ENCODE measurements at regions not wholly inside any gene's neighbourhood (a gene's known extent, or its start where the extent isn't known, plus 50 kb on each side); places are given as distances from the start of the nearest gene placed in this dataset.
"Not testable (repeated sequence)": the region's sequence is repeated elsewhere in the genome, so short reads cannot be mapped to it uniquely, and the experiment has no call there.

DNA sequence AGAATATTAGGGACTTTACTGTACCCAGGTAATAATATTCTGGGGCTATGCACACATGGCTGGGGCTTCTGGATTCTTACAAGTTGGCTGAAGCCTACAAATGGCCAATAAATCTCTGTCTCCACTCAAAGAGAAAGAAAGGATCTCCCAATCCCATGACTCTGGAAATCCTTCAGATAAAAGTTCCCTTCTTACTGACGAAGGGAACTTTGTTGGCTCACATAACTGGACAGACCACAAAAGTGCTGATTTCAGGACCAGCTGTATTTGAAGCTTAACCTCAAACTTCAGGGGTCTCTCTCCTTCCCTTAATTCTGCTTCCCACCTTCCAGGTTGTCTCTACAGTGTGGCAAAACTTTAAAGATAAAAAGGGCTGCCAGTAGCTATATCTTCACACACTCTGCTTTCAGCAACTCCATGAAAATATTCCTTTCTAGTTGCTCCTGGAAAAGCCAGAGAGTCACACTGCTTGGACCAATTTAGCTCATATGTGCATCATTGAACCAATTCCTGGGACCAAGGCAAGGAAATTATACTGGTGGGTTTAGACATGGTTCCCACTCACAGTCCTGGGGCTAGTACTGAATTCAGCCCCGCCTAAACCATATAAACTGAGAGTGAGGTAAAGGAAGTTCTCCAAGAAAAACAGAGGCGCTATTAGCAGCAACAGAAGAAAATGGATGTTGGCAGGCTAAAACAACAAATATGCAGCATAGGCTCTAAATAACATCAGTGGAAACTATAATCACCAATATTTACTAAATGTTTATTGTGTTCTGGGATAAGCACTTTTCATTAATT is 290.0 kb upstream of the GADL1 start:
- DNase-seq (ENCODE audit: low spot score) = no peak

DNA sequence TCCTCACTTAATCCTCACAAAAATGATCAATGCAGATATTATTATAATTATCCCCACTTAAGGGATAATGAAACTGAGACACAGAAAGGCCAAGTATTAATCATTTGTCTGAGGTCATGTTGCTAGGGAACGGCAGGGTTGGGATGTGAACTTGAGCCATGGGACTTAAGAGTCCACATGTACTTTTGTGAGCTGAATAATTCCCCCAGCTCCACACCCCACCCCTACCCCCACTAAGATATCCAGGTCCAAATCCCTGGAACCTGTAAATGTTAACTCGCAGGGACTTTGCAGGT is 290.5 kb upstream of the GADL1 start:
- DNase-seq (ENCODE audit: low spot score) = no peak

DNA sequence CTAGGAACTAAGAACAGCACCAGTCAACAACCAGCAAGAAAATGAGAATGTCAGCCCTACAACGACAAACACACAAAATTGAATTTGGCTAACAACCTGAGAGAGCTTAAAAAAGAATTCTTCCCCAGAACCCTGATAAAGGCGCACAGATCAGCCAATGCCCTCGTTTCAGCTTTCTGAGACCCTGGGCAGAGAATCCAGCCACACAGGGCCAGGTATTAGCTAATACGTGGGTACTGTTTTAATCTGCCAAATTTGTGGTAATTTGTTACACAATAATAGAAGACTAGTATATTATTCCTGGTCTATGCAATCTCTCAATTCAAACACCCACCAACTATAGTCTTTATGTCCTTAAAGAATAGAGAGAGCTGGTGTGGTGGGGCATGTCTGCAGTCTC is 291.6 kb upstream of the GADL1 start:
- DNase-seq (ENCODE audit: low spot score) = no peak

DNA sequence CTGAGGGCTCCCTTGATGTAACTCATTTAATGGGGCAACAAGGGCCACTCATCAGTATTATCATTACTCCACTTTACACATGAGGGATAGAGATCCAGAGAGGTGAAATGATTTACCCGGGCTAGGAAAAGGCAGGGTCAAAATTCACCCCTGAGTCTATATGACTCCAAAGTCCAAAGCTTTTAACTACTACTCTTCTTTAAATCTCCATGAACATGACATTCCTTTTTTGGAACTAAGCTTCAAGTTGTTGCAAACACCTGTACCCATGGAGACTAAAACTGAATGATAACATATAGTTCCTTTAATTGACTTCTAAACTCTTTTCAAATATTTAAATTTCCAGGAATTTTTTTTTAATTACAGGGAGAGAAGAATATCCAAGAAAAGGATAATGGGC is 292.9 kb upstream of the GADL1 start:
- no peak for DNase-seq (ENCODE audit: low spot score)

DNA sequence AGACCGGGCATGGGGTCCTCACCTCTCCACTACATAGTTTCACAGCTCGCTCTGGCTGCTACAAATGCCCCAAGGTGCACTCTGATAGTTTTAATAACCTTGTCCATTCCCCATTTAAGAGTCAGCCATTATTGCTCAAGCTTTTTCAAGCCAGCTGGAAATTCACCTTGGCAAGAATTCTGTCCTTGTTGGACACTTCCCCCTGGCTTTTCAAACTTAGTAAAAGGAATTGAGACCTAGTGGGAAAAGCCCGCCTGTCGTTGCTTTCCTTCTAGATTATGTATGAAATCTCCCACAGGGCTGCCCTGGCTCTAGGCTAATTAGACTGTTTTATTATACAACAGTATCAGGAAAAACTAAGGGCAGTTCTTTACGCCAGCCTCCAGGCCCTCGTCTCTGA is 293.7 kb upstream of the GADL1 start:
- no peak for DNase-seq (ENCODE audit: low spot score)

DNA sequence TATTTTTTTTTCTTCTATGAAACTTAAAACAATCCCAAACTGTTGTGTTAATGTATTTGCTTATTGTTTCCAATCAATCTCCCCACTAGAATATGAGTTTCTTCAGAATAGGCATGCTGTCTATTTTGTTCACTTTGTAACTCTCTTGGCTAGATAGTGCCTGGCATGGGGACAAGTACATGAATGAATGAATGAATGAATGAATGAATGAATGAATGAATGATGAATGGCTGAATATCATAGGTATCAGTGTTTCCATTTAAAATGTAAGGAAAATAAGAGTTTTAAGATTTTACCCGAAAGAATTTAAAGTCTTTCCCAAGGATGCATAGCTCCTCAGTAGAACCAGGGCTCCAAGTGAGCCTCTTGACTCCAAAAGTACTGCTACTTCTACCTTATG is 294.9 kb upstream of the GADL1 start:
- no peak for DNase-seq (ENCODE audit: low spot score)

DNA sequence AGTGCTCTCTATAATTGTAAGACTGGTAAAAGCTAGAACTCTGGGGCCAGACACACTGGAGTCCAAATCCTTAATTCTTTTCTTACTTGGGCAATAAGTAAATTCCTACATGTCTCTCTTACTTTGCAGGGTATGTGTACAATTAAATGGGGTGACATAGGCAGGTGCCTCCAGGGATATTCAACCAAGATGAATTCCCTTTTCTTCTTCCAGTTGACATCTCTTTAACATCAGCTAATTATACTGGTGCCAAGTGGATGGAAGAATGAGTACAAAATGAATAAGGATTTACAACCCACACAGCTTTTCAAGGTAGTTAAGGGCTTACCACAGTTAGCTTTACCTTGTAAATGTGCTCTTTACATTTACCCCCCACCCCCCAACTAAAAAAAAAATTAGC is 295.5 kb upstream of the GADL1 start:
- DNase-seq (ENCODE audit: low spot score) = no peak

DNA sequence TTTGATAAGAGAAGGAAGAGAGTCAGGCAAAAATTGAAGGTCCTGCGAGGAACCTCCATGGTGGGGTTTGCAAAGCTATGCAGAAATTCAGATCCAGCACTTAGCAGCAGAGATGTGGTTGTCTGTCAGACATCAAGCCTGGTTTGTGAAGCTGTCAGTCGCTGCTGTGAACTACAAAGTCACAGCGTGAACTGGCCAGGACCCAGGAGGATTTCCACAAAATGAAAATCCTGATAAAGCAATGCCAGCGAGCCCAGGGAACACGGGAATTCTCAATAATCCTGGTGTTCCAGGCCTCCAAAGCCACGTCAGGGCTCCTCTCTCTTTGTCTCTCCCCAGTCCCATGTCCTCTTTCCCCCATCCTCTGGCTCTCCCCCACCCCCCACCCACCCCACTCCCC is 296.9 kb upstream of the GADL1 start:
- no peak for DNase-seq (ENCODE audit: low spot score)

DNA sequence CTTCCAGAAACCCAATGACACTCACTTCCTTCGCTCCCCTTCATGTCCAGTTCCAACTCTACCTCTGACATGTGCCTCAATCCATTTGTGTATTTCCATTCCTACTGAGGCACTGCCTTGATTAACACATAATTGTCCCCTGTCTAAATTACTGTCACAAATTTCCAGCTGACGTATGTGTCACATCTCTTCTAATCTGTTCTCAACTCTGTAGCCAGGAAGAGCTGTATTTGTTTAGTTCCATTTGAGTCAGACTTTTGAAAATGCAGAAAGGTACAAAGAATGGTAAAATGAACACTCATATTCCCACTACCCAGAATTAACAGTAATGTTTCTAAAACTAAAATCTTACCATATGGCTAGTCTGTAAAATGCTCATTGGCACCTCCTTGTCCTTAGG is 299.0 kb upstream of the GADL1 start:
- DNase-seq (ENCODE audit: low spot score) = no peak

DNA sequence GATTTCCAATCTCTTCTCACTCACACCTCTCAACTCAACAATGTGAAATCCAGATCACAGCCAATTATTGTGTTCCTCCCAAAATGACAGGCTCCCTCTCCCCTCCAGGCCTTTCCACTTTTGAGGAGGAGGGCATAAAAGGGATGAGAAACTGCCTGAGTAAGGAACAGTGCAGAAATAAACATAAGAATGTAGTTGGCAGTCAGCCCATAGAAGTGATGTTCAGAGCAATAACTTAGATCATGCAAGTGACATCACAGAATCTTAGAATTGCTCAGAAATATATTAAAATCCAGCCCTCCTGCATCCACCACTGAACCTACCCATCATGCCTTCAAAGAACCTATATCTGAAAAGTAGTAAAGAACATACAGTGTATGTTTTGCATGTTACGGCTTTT is 299.4 kb upstream of the GADL1 start:
- no peak for DNase-seq (ENCODE audit: low spot score)

DNA sequence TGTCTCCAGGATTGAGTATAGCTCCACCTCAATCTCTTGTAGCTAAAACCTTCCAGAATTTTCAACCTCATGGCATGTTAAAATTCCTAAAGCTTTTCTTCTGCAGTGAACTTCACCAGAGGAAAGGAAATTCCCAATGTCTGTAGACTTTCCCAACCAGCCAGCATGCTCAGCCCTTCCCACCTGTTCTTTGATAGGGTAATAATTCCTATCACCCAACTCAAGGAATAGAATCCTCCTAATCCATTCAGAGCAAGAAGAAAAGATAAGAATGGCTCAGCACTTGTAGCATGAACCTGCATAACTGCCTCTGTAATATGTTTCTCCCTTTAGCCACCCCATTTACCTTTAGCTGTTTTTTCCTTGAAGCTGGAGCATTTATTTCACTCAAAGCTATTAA is 301.8 kb upstream of the GADL1 start:
- no peak for DNase-seq (ENCODE audit: low spot score)

DNA sequence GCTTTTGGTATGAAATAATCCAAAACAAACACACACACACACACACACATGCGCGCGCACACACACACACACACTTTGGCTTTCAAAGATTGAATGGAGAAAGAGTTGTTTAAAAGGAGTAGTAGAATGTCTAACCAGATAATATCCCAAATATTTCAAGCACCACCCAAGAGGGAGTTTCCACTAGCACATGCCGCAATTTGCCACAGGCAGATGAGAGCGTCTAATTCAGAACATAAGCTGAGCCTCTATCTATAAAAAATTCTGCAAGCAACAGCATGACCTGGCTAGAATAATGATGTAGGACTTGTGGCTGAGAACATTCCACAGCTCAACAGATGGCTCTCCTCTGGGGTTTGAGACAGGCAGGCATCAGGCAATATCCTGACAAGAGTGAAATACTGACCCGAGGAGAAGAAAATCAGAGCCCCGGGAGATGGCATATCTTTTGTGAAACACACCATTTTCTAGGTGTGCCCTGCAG is 302.5 kb upstream of the GADL1 start:
- DNase-seq (ENCODE audit: low spot score) = no peak

DNA sequence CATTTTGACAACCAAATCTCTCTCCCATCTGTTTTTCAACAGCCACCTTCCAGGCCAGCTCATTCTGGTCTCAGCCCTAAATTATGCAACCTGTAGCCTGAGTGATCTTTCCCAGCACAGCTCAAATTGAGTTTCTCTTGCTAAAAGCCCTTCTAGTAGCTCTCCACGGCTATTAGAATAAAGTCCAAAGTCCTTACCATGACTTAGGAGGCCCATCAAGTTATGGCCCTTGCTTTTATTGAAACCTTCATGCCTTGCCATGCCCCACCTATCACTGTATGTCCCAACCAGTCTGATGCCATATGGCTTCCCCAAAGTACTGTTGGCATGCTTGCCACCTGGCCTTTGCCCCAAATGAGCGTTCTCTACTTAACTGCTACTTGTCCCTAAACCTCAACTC is 303.5 kb upstream of the GADL1 start:
- no peak for DNase-seq (ENCODE audit: low spot score)

DNA sequence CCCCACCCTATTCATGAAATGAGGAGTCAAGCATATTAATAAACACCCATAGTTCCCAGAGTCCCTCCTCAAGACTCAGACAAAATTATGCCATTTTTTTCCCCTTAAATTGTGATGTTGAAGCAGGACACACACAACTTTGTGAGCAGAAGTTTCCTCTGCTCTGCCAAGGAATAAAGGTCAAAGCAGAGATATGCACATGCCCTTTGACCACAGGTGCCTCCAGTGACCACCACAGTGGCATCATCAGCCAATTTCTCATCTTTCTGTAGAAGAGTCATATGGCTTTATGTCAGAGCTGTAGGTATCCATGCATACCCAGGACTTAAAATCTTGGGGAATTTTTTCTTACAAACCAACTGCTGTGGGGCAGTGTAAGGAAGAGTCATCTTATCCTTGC is 304.4 kb upstream of the GADL1 start:
- DNase-seq (ENCODE audit: low spot score) = no peak

DNA sequence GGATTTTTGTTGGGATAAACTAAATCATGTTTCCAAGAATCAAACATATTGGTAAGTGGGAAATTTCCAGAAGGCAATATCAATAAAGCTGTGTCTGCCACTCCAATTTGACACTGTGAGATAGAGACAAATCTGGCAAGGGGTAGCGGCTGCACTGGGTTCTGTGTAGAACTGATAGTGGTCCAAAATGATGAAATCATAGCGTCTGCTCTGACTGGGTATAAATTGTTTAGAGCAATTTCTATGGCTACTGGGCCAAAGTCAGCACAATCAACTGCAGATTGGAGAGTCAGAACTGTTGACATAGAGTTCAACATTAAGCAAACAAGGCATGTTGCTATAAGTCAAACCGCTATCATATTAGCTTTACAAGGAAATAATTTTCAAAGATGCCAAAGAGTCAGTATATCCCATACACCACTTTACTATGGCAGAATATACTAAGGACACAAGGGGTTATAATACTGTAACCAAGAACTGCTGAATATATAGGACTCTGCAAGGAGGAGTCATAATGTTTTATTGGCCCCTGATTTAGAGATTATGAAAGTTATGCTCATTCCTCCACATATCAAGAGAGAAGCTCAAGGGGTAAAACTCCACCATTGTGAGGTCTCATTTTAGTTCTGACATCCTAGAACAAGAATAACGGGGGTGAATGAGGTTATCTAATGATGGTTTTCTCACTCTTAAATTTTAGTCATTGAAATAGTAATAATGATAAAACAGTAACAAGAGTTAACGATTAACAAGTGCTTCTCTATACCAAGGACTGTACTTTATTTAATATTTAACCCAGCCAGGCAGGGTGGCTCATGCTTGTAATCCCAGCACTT is 309.7 kb upstream of the GADL1 start:
- DNase-seq (ENCODE audit: low spot score) = no peak

DNA sequence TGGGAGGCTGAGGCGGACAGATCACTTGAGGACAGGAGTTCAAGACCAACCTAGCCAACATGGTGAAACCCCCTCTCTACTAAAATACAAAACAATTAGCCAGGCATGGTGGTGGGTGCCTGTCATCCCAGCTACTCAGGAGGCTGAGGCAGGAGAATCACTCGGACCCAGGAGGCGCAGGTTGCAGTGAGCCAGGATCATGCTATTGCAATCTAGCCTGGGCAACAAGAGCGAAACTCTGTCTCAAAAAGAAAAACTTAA is 310.3 kb upstream of the GADL1 start:
- DNase-seq (ENCODE audit: low spot score) = not testable (repeated sequence)

DNA sequence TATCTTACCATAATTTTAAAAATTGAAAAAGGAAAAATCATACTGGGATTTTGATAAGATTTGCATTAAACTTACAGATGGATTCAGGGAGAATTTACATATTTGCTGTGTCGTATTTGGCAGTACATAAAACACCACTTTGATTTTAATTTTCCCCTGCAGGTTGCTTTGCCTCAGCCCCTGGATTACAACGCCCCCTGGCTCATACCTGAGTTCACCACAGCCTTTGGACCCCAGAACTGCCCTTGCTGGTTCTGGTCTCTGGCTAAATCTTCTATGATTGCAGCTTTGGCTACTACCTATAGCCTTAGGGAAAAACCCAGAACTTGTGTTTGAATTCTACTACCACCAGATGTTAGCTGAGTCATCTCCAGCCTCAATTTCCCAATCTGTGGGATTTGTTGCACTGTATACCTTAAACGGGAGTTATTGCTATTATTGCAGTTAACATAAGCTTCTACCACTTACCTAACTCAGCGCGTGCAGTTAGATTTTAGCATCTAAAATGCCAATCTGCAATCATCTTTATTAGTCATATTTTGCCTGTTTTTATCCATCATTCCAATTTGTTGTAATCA is 315.7 kb upstream of the GADL1 start:
- no peak for DNase-seq (ENCODE audit: low spot score)

DNA sequence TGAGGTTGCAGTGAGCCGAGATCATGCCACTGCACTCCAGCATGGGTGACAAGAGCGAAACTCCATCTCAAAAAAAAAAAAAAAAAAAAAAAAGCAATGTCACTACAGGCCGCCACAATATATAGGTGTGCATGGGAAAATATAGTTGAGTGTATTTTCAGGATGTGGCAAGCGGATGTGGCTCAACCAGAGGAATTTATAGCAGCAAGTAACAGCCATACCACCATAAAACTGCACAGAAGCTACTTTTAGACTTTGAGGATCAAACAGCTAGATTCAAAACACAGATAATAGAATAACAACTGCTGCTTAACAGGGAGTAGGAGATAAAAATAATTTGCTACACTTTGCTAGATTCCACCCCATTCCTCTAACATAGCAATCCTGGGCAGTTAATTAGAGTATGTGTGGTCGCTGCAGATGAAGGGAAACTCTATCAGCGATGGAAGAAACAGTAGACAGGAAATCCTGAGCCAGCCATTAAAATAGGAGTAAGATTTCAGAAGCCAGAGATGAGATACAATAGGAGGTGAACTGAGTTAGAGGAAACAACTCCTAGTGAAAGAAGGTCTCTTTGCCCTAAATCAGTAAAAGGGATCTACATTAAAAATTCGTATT is 318.7 kb upstream of the STT3B start:
- DNase-seq (ENCODE audit: low spot score) = no peak

DNA sequence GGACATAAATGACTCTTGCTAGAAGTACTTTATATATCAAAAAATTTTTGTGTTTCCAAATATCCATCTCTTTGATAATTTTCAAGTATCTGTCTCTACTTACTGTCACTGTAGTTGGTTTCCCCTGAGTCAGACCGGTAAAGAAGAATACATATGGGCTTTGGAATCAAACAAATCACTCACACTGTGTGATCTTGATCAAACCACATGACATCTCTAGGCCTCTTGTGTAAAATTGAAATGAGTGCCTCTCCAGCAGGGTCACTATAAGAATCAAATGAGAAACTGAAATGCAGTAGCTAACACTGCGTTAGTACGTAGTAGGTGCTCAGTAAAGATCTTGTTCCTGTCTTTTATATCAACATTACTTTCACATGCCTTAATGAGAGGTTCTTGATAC is 314.6 kb upstream of the STT3B start:
- no peak for DNase-seq (ENCODE audit: low spot score)

DNA sequence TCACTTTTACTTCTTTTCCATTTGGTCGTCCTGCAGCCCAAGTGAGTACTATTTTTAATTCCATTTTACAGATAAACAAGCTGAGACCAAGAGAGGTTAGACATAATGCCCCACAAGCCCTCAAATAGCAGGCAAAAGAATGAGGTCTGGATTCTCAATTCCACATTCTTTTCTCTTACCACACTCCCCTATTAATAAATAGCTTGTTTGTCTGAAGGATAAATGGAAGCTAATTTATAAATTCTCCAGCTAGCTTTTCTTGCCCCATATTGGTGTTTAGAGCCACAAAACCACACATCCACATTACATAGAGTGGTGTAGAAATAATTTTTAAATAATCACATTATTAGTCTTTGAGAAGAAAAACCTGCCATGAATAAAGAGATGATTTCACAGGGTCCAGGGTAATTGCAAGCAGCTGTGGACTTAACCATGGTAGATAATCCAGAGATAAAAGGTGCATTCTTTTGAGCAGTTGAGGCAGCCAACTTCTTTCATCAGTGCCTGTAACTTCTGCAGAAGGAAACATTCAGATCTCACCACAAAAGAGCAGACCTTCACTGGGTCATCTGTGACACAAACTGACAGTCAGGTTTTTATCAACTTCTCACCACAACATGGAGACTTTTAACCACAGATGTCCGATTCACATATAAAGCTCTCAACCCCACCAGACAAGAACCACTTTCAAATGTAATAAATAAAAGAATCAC is 313.4 kb upstream of the STT3B start:
- DNase-seq (ENCODE audit: low spot score) = no peak

DNA sequence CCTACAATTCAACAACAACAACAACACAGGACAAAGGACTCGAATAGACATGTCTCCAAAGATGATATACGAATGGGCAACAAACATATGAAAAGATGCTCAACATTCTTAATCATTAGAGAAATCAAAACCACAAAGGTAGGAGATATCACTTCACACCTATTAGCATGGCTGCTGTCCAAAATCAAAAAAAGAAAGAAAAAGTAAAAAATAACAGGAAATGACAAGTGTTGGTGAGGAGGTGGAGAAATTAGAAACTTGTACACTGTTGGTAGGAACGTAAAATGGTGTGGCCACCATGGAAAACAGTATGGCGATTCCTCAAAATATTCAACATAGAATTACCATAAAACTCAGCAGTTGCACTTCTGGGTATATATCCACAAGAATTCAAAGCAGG is 312.3 kb upstream of the STT3B start:
- DNase-seq (ENCODE audit: low spot score) = no peak

DNA sequence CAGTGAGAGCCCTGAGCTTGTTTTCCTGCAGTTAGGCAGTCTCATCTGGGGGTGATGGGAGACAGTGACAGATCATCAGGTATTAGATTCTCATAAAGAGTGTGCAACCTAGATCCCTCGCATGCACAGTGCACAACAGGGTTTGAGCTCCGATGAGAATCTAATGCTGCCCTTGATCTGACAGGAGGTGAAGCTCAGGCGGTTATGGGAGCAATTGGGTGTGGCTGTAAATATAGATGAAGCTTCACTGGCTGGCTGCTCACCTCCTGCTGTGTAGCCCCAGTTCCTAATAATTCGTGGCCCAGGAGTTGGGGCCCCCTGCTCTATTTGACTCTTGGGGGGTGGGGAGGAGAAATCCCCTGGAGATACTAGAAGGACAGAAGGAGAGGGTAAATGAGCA is 309.4 kb upstream of the STT3B start:
- no peak for DNase-seq (ENCODE audit: low spot score)

DNA sequence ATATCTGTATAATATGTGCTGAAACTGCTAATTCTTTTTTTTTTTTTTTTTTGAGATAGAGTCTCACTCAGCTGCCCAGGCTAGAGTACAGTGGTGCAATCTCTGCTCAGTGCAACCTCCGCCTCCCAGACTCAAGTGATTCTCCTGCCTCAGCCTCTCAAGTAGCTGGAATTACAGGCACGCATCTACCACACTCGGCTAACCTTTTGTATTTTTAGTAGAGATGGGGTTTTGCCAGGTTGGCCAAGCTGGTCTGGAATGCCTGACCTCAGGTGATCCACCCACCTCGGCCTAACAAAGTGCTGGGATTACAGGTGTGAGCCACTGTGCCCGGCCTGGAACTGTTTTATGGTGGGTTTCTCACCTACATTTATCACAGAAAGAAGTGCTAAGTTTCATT is 307.8 kb upstream of the STT3B start:
- DNase-seq (ENCODE audit: low spot score) = no peak

Data from left forelimb (tissue), 1 donor.